Lung (tissue), 11 donors: ENCODE measurements at regions not wholly inside any gene's neighbourhood (a gene's known extent, or its start where the extent isn't known, plus 50 kb on each side); places are given as distances from the start of the nearest gene placed in this dataset.

Experiments
- ATAC-seq: fragments of 200-7000 bp; cut with Tn5 transposase; one replicate; pipeline ENCODE4 v1.9.1; 2020; ENCODE audit warnings: moderate number of reproducible peaks; ENCODE audit not compliant: insufficient read depth, low FRiP score
- DNase-seq, 3 donors: peaks; one replicate each; pipeline ENCODE4 v3.0.0-alpha.2; 2013 to 2017
- H3K27ac ChIP-seq, 2 donors: one replicate each; pipeline ENCODE4 v1.5.1; 2013; ENCODE audit warnings: mild to moderate bottlenecking in 2 of 2, moderate library complexity in 2 of 2, control low read depth in 1 of 2, inconsistent platforms in 1 of 2, low read depth in 1 of 2, low read length in 1 of 2
- H3K27me3 ChIP-seq, 3 donors: one replicate each; pipeline ENCODE4 v1.5.1; 2013; ENCODE audit warnings: low read length in 2 of 3; ENCODE audit not compliant: control insufficient read depth in 3 of 3, insufficient read depth in 3 of 3
- H3K36me3 ChIP-seq, 4 donors: one replicate each; pipeline ENCODE4 v1.5.1; 2013; ENCODE audit warnings: low read length in 4 of 4, mild to moderate bottlenecking in 1 of 4, moderate library complexity in 1 of 4; ENCODE audit not compliant: control insufficient read depth in 4 of 4, insufficient read depth in 4 of 4
- H3K4me1 ChIP-seq, 5 donors: one replicate each; pipeline ENCODE4 v1.5.1; 2013; ENCODE audit warnings: low read length in 5 of 5, mild to moderate bottlenecking in 2 of 5, moderate library complexity in 1 of 5; ENCODE audit not compliant: control insufficient read depth in 5 of 5, insufficient read depth in 5 of 5
- H3K4me3 ChIP-seq: one replicate; pipeline ENCODE4 v1.5.1; 2013; ENCODE audit warnings: mild to moderate bottlenecking, control low read depth, moderate library complexity
- H3K9ac ChIP-seq, 2 donors: one replicate each; pipeline ENCODE4 v1.5.1; 2013; ENCODE audit warnings: low read length in 2 of 2, control low read depth in 1 of 2; ENCODE audit not compliant: insufficient read depth in 1 of 2
- H3K9me3 ChIP-seq, 4 donors: one replicate each; pipeline ENCODE4 v1.5.1; 2013; ENCODE audit warnings: low read length in 3 of 4, mild to moderate bottlenecking in 1 of 4, moderate library complexity in 1 of 4; ENCODE audit not compliant: control insufficient read depth in 4 of 4, insufficient read depth in 3 of 4
- WGBS, 2 donors: extraction: QIAGEN DNeasy Blood & Tissue Kit; methylation state at CpG; one replicate each; pipeline ENCODE4 v1.1.7; 2013; 5-methylcytosine and 5-hydroxymethylcytosine counted together
- TF ChIP-seq, protein P1 (sequence below): IDR thresholded peaks from 2 replicates; pipeline ENCODE4 v1.5.1; 2012; ENCODE audit warnings: mild to moderate bottlenecking; ENCODE audit errors: control extremely low read depth, extremely low read depth
- donor health status: control.
- donor health status: control.
- donor health status: Bipolar disorder and iron deficiency.
- donor health status: healthy.
- donor health status: DM: yes; HTN: yes; CAD: no.

DNA sequence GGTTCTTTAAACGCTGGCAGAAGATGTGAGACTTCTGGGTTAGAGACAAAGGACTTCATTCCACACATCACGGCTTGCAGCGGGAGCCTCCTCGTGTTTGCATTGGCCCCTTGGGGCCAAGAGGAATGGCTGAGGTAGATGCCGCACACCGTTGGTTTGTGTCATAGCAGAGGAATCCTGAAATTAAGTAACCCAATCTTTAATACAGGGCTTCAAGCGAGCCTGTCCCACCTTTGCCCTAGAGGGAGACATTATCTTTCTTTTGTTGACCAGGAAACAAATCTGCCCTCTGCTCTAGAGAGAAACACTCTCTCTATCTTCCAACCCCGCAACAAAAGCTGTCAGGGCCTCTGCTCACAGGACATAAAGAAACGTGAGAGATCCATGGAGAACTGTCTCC is 277.5 kb upstream of the ZFP64 start:
- H3K27me3 ChIP-seq: no peaks in the 10 kb centered on the region
- H3K9ac ChIP-seq: no peak overlapping the region
- DNase-seq: no peak
- TF ChIP-seq, protein P1, sequence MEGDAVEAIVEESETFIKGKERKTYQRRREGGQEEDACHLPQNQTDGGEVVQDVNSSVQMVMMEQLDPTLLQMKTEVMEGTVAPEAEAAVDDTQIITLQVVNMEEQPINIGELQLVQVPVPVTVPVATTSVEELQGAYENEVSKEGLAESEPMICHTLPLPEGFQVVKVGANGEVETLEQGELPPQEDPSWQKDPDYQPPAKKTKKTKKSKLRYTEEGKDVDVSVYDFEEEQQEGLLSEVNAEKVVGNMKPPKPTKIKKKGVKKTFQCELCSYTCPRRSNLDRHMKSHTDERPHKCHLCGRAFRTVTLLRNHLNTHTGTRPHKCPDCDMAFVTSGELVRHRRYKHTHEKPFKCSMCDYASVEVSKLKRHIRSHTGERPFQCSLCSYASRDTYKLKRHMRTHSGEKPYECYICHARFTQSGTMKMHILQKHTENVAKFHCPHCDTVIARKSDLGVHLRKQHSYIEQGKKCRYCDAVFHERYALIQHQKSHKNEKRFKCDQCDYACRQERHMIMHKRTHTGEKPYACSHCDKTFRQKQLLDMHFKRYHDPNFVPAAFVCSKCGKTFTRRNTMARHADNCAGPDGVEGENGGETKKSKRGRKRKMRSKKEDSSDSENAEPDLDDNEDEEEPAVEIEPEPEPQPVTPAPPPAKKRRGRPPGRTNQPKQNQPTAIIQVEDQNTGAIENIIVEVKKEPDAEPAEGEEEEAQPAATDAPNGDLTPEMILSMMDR: no peak
- peaks cover 0 to 4% (median 0%) of the 10 kb centered on the region in 4 donors for H3K9me3 ChIP-seq
- no peaks in the 10 kb centered on the region for H3K4me1 ChIP-seq
- H3K4me3 ChIP-seq: no peak overlapping the region
- no peak overlapping the region for H3K27ac ChIP-seq
- WGBS, 2 donors: 71 to 83% methylated on average over 9 of the region's 9 CpGs
- no peak for ATAC-seq
- no peaks in the 10 kb centered on the region for H3K36me3 ChIP-seq

DNA sequence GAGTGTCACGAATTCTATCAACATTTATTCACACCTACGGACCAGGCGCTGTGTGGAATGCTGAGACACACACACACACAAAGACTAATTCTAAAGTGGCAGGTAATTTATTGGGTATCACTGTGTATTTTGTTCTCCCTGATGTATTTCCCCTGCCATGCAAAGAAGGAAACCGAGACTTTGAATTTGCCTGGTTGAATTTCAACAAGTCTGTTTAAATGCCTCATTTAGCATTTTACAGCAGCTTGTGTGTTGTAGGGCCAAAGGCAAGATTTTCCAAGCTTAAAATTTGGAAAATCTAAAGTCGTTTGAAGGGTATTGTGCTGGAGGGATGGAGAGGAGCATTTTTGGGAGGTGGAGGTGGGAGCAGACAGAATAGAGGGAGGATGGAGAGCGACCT is 274.4 kb upstream of the ZFP64 start:
- WGBS, 2 donors: 79 to 84% methylated on average over 6 of the region's 6 CpGs
- DNase-seq: no peak
- Histone ChIP-seq H3K9ac (no peak overlapping the region), H3K4me3 (no peak overlapping the region), H3K36me3 (no peaks in the 10 kb centered on the region), H3K9me3 (peaks cover 0 to 4% (median 0%) of the 10 kb centered on the region in 4 donors), H3K4me1 (peaks cover 0 to 10% (median 0%) of the 10 kb centered on the region in 5 donors), H3K27me3 (peaks cover 0 to 2% (median 0%) of the 10 kb centered on the region in 3 donors), H3K27ac (no peak overlapping the region)
- ATAC-seq: no peak
- TF ChIP-seq, protein P1: no peak

DNA sequence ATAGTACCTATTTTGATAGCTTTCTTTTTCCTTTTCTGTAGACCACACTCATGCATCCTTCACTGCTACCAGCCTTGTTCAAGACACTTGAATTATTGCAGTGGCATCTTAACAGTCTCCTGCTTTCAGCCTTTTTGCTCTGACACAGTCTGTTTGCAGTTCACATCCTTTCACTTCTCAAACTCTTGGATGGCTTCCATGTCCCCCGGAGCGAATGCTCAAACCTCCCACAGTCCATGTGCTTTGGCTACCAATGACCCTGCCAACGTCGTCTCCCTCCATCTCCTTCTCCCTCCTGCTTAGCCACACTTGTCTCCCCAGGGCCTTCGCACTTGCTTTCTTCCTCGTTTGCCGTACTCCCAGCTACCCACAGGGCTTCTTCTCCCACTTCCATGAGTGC is 270.0 kb upstream of the ZFP64 start:
- TF ChIP-seq, protein P1: no peak
- ATAC-seq: no peak
- Histone ChIP-seq H3K27me3 (peaks cover 0 to 2% (median 0%) of the 10 kb centered on the region in 3 donors), H3K36me3 (no peaks in the 10 kb centered on the region), H3K9me3 (peaks cover 0 to 6% (median 3%) of the 10 kb centered on the region in 4 donors), H3K4me3 (no peak overlapping the region), H3K4me1 (peaks cover 0 to 10% (median 0%) of the 10 kb centered on the region in 5 donors), H3K27ac (no peak overlapping the region), H3K9ac (no peak overlapping the region)
- 72 to 88% methylated on average over 7 of the region's 7 CpGs for WGBS, 2 donors
- peak; percentile 39 to 58 (median 43) for DNase-seq

DNA sequence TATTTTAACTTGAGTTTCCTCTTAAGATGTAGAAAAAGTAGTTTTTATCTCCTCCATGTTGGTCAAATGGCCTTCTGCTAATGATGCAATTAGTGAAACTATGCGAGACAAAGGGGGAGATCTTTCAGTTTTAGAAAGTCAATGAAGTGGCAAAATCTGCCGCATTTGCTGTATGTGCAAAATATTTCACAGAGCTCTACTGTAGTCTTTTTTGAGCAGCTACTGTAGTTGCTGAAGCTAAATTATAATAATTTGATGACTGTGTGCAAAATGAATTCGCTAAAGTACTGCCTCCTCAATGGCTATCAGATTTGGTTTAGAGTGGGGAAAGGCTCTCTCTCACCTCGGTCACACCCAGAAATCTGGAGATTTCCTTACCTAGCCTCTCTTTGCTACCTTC is 267.6 kb upstream of the ZFP64 start:
- H3K9ac ChIP-seq: no peak overlapping the region
- WGBS, 2 donors: 90 to 94% methylated on average over 4 of the region's 4 CpGs
- ATAC-seq: no peak
- H3K4me1 ChIP-seq: peaks cover 0 to 10% (median 0%) of the 10 kb centered on the region in 5 donors
- H3K27ac ChIP-seq: no peak overlapping the region
- TF ChIP-seq, protein P1: no peak
- no peak for DNase-seq
- no peaks in the 10 kb centered on the region for H3K36me3 ChIP-seq
- H3K9me3 ChIP-seq: peaks cover 0 to 6% (median 2%) of the 10 kb centered on the region in 4 donors
- no peak overlapping the region for H3K4me3 ChIP-seq
- peaks cover 0 to 2% (median 0%) of the 10 kb centered on the region in 3 donors for H3K27me3 ChIP-seq
